COR-L47 (cell line): ENCODE measurements at regions not wholly inside any gene's neighbourhood (a gene's known extent, or its start where the extent isn't known, plus 50 kb on each side); places are given as distances from the start of the nearest gene placed in this dataset.
"Not testable (repeated sequence)": the region's sequence is repeated elsewhere in the genome, so short reads cannot be mapped to it uniquely, and the experiment has no call there.

Source experiments
- DNase-seq: peaks from one replicate; lab custom pipeline; 2025; lab: John Stamatoyannopoulos, UW

DNA sequence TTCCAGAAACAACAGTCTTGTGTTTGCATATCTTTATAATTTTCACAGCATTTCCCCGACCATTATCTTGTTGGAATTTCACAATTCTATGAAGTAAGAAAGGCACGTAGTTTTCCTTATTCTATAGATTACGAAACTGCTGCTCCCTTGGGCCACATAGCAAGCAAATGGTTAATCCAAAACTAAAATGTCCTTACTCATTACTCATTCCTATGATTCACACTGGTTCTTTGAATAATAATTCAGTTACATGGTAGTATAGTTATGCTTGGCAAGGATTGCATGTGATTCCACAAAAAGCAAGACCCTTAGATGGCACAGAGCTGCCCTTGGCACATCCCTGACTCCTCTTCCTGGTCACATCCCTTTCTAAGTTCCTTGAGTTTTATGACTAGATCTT is 51.2 kb downstream of the OR13H1 start:
- no peak for DNase-seq

DNA sequence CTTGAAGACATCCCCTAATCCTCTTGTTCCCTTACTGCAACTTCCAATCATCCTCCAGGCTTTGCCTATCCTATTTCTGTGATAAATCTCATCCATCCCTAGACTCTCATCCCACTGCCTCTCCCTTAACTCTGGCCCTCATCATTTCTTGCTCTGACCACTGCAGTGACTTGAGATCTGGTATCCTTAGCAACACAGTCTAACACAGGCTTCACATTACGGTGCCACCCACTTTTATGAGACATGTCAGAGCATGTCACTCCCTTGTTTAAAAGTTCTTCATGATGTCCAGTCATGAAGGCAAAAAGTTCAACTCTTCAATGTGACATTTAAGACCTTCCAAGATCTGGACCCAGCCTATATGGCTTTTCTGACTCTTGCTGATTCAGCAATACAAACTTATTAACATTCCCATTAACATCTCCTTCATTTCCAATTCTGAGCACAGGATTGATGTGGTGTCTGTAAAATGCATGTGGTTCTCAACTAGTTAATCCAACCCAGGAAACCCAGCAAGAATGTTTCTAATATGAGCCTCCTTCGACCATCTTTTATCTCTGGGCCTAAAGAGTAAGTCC is 64.0 kb downstream of the OR13H1 start:
- DNase-seq = no peak

DNA sequence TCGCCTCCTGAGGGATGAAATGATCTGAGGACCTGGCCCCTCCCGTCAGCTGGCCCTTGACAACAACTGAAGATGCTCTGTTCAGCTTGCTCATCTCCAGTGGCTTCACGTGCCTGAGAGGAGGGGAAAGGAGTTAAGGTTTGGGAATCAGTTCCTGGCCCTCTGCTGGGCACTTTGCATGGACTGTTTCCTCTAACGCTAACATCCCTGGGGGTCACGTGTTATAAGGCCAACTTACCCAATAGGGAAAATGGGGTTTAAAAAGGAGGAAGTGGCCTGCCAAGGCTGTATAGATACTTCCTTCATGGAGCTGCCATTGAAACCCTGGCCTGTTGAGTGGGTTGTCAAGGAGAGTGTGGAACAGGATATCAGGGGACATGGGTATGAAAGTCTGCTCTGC is 65.6 kb downstream of the OR13H1 start:
- DNase-seq = no peak

DNA sequence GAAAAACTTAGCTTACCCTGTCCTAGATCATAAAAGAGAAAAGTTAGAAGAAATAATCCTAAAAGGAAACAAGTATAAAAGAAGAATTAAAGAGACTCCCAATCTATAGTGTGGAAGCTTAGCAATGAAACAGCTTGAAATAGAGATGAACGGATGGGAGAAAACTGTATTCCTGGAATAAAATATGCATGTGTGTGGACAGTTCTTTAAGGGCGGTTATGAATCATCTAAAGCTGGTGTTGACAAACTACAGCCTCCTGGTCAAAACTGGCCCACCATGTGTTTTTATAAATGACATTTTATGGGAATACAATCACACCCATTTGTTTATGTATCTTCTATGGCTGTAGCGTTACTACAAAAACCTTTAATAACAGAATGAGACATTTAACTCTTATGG is 69.4 kb downstream of the OR13H1 start:
- no peak for DNase-seq

DNA sequence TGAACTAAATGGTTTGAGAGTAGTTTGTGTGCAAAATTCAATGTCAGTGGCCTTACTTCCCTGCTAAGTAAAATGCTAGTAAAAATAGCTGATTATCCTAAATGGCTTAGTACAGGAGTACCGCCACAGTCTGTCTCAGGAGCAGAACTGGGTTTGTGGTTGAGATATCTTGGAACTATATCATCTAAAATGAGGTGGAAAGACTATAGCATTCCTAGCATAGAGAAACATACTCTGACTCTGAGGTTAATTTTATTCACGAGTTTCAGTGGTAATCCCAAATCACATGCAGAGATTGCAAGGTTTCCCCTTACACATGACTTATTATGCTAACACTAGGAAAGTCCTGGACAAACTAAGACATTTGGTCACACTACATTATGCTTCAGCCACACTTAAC is 70.4 kb downstream of the OR13H1 start:
- no peak for DNase-seq

DNA sequence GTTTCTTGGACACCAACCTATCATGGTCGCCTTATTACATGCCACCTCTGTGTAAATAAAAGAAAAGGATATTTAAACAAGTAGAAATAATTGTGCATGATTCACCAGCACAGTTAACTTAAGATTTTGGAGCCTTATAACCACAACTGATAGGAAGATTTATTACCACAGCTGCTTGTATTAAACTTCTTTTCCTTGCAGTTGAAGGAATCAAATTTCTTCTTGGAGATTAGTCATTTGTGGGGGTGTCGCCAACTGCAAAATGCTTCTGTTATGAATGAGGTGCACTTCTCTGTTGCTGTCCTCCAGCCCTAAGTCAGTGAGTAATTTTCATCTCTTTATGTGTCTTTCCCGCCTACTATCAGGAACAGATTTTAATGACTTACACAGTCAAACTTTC is 73.3 kb downstream of the OR13H1 start:
- DNase-seq = no peak

DNA sequence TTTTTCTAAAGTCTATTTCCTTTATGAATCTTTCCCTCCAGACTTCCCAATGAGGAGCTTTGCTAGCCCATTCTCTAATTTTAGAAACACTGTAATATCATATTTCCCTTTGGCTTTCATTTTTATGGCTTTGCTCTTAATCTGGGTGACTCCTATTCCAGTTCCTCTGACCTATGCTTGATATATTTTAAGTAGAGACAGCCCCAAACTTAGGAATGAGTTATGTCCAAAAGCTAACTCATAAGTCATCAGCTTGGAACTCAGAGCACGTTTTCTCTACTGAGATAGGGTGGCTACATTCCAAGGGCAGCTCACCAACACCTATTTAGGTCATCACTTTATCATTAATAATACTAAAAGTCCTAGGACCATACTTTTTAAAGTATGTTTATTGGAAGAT is 77.8 kb downstream of the OR13H1 start:
- DNase-seq = no peak

DNA sequence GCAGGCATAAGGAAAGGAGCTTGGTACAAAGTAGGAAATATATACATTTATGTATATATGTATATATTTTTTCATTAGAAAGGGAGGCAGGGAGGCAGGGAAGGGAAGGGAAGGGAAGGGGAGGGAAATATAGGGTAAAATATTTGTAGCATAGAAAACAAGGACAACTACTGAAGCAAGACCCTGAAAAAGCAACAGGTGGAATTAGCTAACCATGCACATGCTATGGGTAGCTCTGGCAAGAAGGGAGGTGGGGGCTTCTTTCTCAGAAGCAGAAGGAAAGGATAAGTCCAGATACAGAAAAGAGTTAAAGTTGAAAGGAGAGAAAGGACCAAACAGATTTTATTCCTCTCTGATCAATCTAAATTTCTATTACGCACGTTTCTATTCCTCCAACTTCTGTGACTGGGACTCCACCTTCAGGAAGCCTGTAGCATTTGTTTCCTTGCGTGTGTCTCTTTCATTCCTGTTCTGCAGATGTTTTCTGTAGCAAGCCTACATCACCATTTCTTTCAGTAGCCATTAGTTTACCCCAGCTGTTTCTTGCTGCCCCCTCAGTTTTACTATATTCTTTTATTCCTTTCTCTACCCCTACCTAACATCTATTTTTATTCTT is 82.9 kb downstream of the OR13H1 start:
- DNase-seq = no peak

DNA sequence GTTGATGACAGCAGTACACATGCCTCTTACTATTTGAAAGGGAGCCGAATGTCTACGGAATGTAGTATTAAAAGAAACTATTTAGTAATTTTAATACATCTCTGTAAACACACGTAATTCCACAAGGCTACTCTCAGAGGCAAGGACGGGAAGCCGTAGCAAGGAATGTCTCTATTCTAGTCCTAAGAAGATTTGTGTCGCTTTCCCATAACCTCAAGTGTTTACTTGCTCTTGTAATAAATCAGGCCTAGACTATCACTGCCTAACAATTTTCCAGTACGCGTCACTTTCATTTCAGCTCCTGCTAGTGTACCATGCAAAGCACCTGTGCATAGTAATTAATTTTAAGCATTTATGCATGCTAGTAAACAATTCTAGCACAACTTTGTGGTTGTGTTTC is 86.7 kb downstream of the OR13H1 start:
- DNase-seq = no peak

DNA sequence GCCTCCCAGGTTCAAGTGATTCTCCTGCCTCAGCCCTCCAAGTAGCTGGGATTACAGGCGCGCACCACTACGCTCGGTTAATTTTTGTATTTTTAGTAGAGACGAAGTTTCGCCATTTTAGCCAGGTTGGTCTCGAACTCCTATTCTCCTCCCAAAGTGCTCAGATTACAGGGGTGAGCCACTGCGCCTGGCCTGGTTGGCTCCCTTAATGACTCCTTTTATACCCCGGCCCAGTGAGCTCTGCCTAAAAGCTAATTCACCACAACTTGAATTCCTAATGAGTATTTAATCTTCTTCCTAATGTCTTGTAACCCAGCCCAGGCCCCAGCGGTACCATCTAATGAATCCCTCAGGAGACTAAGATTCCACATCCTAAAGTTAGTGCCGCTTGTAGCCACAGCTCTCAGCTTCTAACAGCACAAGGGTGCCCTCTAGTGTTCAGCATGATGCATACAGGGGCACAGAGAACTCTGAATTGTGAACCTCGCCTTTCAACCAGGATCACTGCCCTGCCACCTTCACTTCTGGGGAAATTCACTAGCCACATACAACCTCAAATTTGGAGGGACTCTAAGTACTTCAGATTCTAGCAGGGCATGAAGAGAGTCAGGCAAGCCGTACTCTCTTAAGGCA is 89.5 kb downstream of the OR13H1 start:
- peak; percentile 15 for DNase-seq

DNA sequence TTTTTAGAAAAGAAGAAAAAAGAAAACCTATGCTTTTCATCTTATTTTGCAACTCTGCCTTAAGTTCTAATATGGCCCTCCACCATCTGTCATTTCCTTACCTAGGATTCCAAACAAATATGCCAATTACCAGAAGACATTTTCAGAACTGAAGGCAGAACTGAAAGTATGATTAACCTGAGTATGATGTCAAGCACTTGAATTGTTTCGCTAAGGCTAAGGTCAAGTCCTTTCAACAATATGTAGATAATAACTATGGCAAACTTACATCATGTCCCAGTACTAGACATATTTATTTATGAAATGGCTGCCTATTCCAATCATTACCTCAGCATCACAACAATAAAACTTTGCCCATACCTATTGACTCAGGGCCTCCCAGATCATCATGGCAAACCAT is 91.0 kb downstream of the OR13H1 start:
- DNase-seq = no peak

DNA sequence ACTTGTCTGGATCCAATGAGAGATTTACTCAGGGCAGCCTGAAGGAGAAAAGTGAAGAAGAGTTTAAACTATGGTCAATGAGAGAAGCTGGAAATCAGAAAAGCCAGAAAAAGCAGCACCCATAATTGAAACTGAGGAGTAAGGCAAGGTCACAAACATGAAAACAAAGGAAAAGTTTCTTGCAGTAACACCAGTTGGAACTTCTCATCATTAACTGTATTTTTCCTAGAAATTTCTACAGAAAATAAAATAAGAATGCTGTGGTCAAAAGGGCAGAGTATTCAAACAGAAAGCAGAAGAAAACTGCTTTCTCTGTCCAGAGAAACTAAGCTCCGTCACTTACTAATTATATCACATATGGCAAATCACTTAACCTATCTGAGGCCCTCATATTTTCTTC is 102.2 kb downstream of the OR13H1 start:
- no peak for DNase-seq

DNA sequence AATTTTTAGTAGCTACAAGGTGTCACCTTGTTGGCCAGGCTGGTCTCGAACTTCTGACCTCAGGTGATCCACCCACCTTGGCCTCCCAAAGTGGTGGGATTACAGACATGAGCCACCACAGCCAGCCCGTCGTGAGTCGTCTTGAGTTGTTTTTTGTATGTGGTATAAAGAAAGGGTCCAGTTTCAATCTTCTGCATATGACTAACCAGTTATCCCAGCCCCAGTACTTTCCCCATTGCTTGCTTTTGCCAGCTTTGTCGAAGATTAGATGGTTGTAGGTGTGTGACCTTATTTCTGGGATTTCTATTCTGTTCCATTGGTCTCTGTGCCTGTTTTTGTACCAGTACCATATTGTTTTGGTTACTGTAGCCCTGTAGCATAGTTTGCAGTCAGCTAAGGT is 105.9 kb downstream of the OR13H1 start:
- DNase-seq = no peak

DNA sequence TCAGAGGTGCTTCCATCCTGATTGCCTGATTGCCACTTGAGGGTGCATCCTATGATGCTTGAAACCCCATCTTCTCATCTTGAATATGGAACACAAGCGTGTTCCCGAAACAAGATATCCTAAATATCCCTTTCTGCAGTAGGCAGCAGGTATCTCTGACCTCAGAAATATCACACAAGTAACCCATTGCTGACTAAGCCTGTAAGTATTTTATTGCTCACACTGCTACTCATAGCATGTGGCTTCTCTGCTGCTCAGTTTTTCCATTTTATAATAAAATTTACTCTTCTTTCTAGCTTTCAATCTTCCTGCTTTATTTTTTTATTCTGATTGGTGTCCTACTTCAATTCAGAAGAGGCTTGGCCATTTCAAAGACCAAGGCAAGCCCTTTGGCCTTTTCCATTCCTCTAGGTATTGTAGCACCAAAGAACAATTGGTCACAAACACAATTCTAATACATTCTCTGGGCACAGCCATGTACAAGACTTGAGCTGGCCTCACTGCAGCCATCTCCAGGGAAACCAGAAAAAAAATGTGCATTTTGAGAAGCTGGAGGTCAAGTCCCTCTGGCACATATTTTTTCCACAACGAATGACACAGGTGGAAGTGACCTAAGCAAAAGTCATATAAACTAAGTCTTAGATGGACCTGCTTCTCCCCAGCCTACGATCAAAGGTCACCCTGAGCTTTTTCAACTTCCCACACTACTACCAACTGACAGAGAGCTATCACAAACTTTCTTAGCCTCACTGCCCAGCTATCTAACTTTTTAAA is 107.0 kb downstream of the OR13H1 start:
- DNase-seq = no peak

DNA sequence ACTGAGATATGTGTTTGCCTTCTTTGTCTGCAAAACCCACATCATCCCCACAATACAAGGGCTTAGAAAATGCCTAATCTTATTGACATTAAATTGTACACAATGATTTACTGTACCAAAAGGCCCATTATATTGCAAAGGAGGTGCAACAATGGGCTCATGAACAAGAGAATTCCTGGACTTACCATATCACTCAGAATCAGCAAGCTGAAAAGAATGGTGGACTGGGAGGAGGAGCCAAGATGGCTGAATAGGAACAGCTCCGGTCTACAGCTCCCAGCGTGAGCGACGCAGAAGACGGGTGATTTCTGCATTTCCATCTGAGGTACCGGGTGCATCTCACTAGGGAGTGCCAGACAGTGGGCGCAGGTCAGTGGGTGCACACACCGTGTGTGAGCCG is 119.9 kb downstream of the OR13H1 start:
- DNase-seq = not testable (repeated sequence)

DNA sequence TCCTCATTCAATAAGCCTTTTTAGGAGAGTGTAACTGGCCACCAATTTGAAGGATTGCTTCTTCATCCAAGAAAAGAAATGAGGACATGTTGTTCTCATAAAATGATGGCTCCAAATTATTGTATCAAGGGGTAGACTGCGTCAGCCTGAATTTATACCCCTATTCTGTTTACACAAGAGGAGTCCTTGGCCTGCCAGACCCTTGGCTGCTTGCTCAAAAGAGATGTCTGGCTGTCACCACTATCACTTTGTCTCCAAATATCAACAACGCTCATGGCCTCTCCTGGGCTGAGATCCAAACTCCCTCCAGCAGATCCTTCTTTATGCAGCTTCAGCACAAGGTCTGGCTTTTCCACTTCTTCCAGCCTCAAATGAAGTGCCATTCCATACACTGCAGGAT is 127.9 kb downstream of the OR13H1 start:
- DNase-seq = no peak

DNA sequence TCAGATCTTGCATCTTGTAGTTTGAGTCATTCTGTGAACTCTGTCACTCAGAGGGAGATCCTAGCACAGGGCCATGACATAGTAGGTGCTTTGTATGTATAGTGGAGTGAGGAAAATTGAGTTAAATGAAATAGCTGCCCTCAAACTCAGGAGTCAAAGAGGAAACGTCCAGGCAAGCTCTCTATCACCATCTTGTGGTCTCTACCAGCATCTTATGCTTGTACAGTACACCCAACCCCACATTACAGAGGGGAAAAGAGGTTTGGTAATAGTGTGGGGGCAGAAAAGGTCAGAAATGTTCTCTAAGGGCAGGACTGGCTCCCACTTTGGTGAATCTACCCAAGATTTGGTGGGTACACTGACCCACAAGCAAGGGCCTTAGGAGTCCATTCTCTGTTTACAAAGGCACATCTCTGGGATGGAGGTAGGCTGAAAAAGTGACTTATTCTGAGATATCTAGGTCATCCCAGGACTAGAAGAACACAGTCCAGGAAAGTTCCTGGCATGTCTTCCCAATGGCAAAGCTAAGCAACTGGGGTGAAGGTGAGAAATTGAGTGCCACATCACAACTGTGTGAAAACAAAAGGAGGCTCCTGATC is 131.8 kb downstream of the OR13H1 start:
- no peak for DNase-seq

DNA sequence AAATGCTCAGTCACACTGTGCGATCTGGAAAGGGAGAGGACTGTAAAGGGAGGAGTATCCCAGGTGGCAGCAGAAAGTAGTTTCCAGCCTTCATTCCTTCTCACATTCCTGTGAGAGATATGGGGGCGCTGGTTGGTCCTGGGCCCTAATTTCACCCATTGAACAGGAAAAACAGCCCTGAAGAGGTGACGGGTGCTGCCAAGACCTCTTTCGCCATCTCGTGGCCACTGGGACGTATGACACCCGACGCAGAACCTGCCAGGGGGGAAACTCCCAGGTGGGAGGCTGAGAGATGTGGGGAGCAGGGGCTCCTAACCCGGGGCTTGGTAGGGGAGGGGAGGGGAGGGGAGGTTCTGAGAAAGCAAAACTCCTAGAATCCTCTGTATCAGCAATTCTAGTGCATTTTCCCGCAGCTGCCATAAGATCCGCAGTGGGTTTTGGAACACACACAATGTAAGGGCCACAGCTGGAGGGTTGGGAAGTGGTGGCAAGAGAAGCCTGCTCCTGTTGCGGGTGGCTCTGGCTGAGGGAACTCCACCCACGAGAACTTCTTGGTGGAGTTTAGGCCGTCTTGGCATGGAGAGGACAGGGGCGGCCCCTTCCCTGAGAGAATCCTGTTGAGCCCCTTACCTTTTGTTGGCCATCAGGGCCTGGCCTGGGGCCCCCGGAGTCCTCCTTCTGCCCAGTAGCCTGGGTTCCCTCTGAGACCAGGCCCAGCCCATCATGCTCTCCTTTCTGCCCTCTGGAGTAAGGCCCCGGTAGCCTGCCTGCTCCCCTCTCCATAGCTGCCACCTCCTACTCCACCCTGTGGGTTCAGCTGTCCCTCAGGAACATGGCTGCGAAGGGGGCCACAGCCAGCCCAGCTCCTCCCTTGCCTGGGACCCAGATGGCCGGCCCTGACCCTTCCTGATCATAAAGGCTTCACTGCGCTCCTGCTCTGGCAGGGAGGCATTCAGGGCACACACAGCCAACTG is 134.1 kb downstream of the OR13H1 start:
- no peak for DNase-seq

DNA sequence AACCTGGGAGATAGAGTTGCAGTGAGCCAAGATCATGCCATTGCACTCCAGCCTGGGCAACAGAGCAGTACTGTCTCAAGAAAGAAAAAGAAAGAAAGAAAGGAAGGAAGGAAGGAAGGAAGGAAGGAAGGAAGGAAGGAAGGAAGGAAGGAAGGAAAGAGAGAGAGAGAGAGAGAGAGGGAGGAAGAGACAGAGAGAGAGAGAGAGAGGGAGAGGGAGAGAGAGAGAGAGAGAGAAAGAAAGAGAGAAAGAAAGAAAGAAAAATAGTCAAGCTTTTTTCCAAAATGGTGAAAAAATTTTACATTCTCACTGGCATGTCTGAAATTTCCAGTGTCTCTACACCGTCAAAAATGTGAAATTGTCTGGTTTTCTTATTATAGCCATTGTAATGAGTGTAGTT is 138.9 kb downstream of the OR13H1 start:
- not testable (repeated sequence) for DNase-seq

DNA sequence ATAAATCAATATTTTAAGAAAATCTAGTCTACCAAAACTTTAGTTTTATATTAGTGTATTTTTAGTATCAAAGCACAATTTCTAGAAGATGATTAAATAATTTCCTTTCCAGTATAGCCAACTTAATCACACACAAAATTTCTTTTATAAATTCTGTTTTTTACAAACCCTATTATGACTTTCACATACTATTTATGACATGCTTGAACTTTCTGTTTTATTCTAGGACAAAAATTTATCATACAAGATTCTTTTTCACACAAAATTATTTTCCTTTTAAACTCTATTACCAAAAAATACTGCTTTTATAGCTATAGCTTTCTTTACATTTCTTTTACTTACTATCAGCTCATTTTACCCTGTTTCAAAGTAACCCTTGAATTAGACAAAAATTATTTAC is 149.5 kb downstream of the OR13H1 start:
- no peak for DNase-seq

DNA sequence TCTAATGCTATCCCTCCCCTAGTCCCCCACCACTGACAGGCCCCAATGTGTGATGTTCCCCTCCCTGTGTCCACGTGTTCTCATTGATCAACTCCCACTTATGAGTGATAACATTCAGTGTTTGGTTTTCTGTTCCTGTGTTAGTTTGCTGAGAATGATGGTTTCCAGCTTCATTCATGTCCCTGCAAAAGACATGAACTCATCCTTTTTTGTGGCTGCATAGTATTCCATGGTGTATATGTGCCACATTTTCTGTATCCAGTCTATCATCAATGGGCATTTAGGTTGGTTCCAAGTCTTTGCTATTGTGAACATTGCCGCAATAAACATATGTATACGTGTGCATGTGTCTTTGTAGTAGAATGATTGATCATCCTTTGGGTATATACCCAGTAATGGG is 153.1 kb downstream of the OR13H1 start:
- not testable (repeated sequence) for DNase-seq

DNA sequence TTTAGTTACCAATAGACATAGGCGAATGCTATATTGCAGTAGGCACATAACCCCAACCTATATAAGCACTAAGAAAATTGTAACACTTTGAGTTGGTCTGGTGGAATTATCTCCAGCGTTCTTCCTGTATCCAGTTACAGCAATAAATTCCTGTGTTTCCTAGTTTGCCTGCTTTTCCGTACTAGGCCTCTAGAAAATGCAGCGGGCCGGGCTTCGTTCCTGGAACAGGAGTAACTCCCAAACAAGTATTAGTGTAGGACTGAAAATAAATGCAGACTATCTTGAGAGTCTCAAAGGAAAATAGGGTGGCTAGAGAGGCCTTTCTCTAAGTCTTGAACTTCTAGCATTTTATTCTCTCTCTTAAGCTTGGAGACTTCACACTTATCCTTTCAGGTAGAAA is 159.8 kb downstream of the OR13H1 start:
- DNase-seq = no peak
